Left ventricle myocardium inferior (tissue), 1 donor: ENCODE measurements at regions not wholly inside any gene's neighbourhood (a gene's known extent, or its start where the extent isn't known, plus 50 kb on each side); places are given as distances from the start of the nearest gene placed in this dataset.

ENCODE experiments used
- DNase-seq: peaks from one replicate; pipeline ENCODE4 v3.0.0-alpha.2; 2020
- H3K27ac ChIP-seq: fragments of 200-600 bp; replicated peaks from 2 replicates; pipeline ENCODE4 v1.8.0; 2021
- H3K27me3 ChIP-seq: fragments of 200-600 bp; 2 replicates; pipeline ENCODE4 v1.8.0; 2021; ENCODE audit warnings: low read depth
- H3K36me3 ChIP-seq: fragments of 200-600 bp; 2 replicates; pipeline ENCODE4 v1.8.0; 2021
- H3K4me1 ChIP-seq: fragments of 200-600 bp; 2 replicates; pipeline ENCODE4 v1.8.0; 2021
- H3K4me3 ChIP-seq: fragments of 200-600 bp; 2 replicates; pipeline ENCODE4 v1.8.0; 2021; ENCODE audit warnings: mild to moderate bottlenecking, moderate library complexity
- H3K9me3 ChIP-seq: fragments of 200-600 bp; replicated peaks from 2 replicates; pipeline ENCODE4 v1.8.0; 2021
- intact Hi-C: fragments of 100-400 bp; cut with micrococcal nuclease; formaldehyde crosslinking; loops from one replicate; pipeline ENCODE4 v1.11.0; 2022
- TF ChIP-seq, protein P1 (sequence below): fragments of 200-600 bp; IDR thresholded peaks from 2 replicates; pipeline ENCODE4 v1.8.0; 2021; ENCODE audit warnings: antibody characterized with exemption, mild to moderate bottlenecking, borderline replicate concordance
- donor health status: DM: no; HTN: yes; CAD: no; lungs with severe emphysema.

DNA sequence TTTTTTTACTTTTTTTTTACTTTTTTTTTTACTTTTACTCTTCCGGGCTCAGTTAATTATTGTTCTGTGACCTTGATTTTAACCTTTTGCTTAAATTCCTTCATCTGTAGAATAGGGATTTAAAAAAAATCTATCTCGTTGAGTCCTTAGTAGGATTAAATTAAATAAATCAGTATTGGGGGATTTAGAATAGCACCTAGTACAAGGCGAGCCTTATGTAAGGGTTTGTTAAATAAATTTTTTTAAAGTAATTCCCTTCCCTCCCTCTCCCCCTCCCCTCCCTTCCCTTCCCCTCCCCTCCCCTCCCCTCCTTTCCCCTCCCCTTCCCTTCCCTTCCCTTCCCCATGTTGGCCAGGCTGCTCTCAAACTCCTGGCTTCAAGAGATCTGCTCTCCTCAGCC lies 287.2 kb upstream of the KCNH8 start:
- H3K4me1 ChIP-seq: no peaks in the 10 kb centered on the region
- H3K27ac ChIP-seq: no peak overlapping the region
- DNase-seq: no peak
- TF ChIP-seq, protein P1, sequence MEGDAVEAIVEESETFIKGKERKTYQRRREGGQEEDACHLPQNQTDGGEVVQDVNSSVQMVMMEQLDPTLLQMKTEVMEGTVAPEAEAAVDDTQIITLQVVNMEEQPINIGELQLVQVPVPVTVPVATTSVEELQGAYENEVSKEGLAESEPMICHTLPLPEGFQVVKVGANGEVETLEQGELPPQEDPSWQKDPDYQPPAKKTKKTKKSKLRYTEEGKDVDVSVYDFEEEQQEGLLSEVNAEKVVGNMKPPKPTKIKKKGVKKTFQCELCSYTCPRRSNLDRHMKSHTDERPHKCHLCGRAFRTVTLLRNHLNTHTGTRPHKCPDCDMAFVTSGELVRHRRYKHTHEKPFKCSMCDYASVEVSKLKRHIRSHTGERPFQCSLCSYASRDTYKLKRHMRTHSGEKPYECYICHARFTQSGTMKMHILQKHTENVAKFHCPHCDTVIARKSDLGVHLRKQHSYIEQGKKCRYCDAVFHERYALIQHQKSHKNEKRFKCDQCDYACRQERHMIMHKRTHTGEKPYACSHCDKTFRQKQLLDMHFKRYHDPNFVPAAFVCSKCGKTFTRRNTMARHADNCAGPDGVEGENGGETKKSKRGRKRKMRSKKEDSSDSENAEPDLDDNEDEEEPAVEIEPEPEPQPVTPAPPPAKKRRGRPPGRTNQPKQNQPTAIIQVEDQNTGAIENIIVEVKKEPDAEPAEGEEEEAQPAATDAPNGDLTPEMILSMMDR: no peak
- H3K4me3 ChIP-seq: no peak overlapping the region
- intact Hi-C loops: no loop called here
- no peaks in the 10 kb centered on the region for H3K9me3 ChIP-seq
- H3K27me3 ChIP-seq: no peaks in the 10 kb centered on the region
- H3K36me3 ChIP-seq: no peaks in the 10 kb centered on the region

GRCh38 chr3:18853269-18853668 lies 295.0 kb upstream of the KCNH8 start:
- no peak overlapping the region for H3K27ac ChIP-seq
- H3K4me1 ChIP-seq: no peaks in the 10 kb centered on the region
- no peak for DNase-seq
- TF ChIP-seq, protein P1: no peak
- no peaks in the 10 kb centered on the region for H3K9me3 ChIP-seq
- H3K4me3 ChIP-seq: no peak overlapping the region
- intact Hi-C loops: no loop called here
- H3K27me3 ChIP-seq: no peaks in the 10 kb centered on the region
- H3K36me3 ChIP-seq: no peaks in the 10 kb centered on the region

DNA sequence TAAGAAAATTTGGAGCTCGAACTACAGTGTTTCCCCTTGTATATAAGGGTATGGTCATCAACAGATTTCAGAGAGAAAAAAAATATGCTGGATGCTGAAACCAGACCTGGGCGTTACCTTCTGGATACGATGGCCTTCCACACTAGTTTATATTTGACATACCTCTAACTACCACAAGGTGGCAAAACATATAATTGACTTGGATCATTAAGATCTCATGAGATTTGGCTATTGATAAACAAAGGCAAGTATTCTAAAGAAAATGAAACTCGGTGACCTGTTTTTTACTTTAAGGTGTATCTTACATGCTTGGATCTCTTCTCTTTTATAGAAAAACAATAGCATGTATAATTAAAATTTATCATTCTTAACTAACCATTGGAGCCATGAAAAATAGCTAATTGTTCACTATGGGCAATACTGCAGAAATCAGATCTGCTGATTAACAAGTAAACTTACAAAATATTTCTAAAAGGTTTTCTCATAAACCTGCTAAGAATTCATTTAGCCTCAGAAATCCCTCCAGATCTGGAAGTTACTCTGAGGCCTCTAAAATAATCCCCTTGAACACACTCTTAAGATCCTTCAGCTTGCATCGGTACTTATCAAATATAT lies 300.6 kb upstream of the KCNH8 start:
- TF ChIP-seq, protein P1: peak; percentile 22
- no peak for DNase-seq
- Histone ChIP-seq H3K4me1 (no peaks in the 10 kb centered on the region), H3K27me3 (no peaks in the 10 kb centered on the region), H3K9me3 (no peaks in the 10 kb centered on the region), H3K27ac (no peak overlapping the region), H3K36me3 (no peaks in the 10 kb centered on the region), H3K4me3 (no peak overlapping the region)
- intact Hi-C loops: no loop called here

- Histone ChIP-seq H3K4me1 (no peaks in the 10 kb centered on the region), H3K36me3 (no peaks in the 10 kb centered on the region), H3K27me3 (no peaks in the 10 kb centered on the region), H3K4me3 (no peak overlapping the region), H3K27ac (no peak overlapping the region), H3K9me3 (no peaks in the 10 kb centered on the region)
- TF ChIP-seq, protein P1: no peak
- intact Hi-C loops: no loop called here
- no peak for DNase-seq
These were observed 304.3 kb upstream of the KCNH8 start for GRCh38 chr3:18843983-18844382.

GRCh38 chr3:18843188-18843587 lies 305.1 kb upstream of the KCNH8 start:
- TF ChIP-seq, protein P1: no peak

More at GRCh38 chr3:18843188-18843587, 305.1 kb upstream of the KCNH8 start:
- Histone ChIP-seq H3K27ac (no peak overlapping the region), H3K4me3 (no peak overlapping the region), H3K9me3 (no peaks in the 10 kb centered on the region), H3K36me3 (no peaks in the 10 kb centered on the region), H3K27me3 (no peaks in the 10 kb centered on the region), H3K4me1 (no peaks in the 10 kb centered on the region)
- intact Hi-C loops: no loop called here
- DNase-seq: no peak
